Activated CD4-positive, alpha-beta T cell treated with anti-CD3 and anti-CD28 coated beads, Interleukin-2, amount 50 U/mL, for 24 hours (primary cell): ENCODE measurements at regions not wholly inside any gene's neighbourhood (a gene's known extent, or its start where the extent isn't known, plus 50 kb on each side); places are given as distances from the start of the nearest gene placed in this dataset.

Source experiments
- DNase-seq, 2 donors: peaks; one replicate each; pipeline ENCODE4 v3.0.0-alpha.2; 2020; ENCODE audit warnings: low read depth in 1 of 2, low spot score in 1 of 2

GRCh38 chr15:69731581-69731980 is 279.0 kb downstream of the RPLP1 start:
- DNase-seq, result no peak

- DNase-seq, result no peak
Measured at GRCh38 chr15:69732133-69732532, 279.5 kb downstream of the RPLP1 start.

GRCh38 chr15:69734699-69735098 is 282.1 kb downstream of the RPLP1 start:
- DNase-seq, result no peak

DNA sequence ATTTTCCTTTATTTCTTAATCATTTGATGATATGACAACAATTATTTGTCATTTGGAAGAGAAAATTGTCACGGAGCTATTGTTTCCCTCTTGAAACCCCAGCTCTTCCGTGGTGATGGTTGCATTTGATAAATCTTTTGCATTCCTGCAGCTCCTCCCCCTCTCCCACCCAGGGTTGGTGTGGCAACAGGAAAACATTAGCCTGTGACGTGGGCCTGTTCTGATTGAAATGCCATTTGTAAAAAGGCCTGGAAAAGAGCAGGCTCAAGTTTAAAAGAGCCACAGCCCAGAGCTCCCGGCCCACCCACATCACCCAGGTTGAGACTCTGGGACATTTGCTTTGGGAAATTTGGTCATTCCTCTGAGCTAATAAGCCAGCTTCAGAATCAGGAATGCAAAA is 282.5 kb downstream of the RPLP1 start:
- no peak for DNase-seq

DNA sequence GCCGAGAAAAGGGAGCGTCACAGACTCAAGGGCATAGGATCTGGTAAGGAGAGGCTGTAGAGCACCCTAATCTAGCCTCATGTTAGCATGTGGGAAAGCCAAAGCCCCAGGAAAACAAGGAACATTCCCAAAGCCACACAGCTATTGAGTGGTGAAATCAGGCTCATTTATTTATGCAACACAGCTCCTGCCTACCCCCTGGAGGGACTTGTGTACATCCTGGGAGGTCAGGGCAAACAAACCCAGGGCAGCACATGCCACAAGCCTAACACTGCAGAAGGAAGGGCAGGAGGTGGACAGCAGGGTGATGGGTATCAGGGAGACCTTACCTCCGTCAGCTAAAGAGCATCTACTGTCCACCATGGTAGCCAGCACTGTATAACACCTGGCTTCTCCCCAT is 283.5 kb downstream of the RPLP1 start:
- DNase-seq, result no peak

DNA sequence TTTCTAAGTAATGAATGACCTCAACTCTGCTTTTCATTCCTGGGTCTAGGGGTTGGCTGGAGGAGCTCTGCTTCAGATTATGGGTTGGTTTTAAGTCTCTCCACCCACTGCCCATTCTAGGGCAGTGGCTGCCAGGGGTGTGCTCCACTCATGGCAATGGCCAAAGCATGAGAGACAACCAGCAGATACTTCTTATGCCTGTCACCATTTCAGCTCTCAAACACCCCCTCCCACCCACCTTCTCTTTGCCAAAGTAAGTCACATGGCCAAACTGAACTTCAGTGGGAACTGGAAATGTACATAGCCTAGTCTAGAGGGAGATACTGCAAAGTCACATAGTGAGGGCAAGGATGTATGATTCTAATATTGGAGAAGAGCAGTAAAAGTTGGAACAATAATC is 285.3 kb downstream of the RPLP1 start:
- no peak for DNase-seq

DNA sequence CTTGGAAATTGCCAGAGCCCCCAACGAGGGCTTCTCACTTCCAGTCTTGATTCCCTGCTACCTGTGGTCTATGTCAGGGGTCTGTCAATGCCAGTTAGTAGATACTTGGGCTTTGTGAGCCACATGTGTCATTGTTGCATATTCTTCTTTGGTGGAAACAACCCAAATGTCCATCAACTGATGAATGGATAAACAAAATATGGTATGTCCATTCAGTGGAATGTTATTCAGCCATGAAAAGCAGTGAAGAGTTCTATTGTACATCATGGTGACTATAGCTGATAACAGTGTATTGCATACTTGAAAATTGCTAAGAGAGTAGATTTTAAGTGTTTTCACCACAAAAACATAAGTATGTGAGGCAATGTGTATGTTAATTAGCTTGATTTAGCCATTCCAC is 288.1 kb downstream of the RPLP1 start:
- no peak for DNase-seq

GRCh38 chr15:69742361-69742760 is 289.7 kb downstream of the RPLP1 start:
- no peak for DNase-seq

GRCh38 chr15:69743091-69743490 is 290.5 kb downstream of the RPLP1 start:
- no peak for DNase-seq

- DNase-seq, result no peak
Measured at GRCh38 chr15:69744391-69745162, 292.0 kb downstream of the RPLP1 start.

GRCh38 chr15:69747193-69747592 is 294.6 kb downstream of the RPLP1 start:
- no peak for DNase-seq

DNA sequence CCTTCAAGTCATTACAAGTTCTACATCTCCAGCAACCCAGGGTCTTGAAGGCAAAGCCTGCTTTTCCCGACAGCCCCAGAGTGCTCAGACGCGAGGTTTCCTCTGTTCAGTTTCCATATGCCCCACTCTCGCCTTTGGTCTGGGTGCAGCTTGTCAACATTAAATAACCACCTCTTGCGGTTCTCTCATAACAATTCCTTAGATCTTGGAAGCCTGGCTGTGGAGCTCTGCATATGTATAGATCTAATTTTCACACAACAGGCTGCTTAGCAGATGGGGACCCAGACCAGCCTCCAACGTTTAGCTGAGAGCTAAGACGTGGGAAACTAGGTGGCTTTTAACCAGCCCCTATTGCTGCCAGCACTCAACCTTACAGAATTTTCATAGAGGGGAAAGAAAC is 295.5 kb downstream of the RPLP1 start:
- DNase-seq, result no peak

DNA sequence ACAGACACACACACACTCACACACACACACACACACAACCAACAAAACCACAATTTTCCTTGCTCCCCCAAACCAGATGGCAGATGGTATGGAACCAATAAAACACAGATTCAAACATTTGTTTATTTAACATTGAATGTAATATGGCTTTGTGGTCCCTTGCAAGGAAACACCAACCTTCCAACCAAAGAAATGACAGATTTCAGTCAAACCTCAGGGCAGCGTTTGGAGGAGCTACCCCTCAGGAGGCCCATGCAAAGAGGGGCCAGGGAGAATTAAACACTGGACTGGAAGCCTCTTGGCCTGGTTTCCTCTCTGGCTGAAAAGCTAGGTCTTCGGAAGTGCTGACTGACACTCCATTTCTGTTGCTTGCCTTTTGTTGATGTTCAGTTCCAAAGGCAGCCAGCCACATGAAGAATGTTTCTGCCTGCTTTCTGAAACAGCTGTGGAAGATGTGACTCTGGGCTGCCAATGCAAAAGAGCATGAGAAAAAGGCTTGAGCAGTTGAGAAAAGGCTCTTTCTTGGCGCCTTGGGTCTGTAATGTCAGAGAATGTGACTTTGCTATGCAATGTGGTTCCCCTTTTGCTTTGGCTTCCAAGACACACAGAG is 296.1 kb downstream of the RPLP1 start:
- no peak for DNase-seq

DNA sequence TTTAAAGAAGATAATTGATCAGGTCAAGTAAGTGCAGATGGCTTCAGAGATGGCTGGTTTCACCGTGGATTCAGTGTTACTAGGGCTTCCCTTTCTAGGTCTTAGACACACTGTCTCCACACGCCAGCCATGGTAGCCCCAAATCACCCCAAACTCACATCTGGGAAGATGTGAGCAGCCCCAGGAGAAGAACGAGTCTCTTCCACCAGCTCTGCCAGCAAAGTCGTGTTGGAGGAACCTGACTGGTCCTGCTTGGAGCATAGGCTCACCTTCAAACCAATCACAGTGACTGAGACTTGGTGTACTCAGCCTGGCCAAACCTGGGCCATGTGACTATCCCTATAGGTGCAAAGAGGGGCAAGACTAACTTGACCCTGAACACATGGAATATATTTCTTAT is 296.7 kb downstream of the RPLP1 start:
- no peak for DNase-seq

DNA sequence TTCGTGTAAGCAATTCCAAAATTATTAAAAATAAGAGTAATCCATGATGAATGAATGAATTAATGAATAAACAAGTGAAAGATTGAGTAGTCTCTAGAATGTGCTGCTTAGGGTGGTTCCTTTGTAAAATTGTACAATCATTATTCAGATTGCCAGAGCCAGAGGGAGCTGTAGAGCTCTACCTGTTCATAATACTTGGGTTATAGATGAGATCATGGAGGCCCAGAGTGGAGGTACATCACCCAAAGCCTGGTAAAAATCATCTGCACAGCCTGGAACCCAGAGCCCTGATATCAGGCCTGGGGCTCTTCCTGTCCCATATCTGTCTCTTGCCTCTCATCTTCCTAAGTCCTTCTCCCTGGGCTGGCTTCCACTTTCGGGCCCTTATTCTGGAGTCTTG is 297.2 kb downstream of the RPLP1 start:
- DNase-seq, result no peak

DNA sequence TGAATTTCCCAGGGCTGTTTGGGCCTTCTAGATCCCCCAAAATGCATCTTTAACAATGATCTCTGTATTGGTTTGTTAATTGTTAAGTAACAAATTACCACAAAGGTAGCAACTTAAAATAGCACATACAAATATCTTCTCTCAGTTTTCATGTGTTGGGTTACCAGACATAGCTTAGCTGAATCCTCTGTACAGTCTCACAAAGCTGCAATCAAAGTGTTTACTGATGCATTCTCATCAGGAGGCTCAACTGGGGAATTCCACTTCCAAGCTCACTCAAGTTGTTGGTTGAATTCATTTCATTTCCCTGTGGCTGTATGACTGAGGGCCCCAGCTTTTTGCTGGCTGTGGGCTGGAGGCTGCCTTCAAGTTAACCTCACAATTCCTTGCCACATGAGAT is 297.6 kb downstream of the RPLP1 start:
- DNase-seq, result no peak

DNA sequence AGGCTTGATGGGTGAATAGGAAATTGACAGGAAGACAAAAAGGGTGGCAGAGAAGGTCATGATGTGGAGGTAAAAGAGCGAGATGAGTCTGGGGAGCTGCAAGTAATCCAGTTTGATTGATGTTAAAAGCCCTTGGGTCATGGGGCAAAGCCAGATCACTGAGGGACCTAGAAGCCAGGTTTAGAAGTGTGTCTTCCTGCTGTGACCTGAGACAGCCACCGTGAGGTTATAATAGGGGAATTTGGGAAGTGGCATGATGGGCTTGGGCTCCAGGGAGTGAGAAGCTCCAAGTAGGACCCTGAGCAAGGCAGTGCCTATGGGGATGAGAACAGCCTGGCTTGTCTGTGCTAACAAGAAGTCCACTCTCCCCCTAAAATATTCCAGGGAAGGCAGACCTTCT is 298.5 kb downstream of the RPLP1 start:
- DNase-seq, result no peak

DNA sequence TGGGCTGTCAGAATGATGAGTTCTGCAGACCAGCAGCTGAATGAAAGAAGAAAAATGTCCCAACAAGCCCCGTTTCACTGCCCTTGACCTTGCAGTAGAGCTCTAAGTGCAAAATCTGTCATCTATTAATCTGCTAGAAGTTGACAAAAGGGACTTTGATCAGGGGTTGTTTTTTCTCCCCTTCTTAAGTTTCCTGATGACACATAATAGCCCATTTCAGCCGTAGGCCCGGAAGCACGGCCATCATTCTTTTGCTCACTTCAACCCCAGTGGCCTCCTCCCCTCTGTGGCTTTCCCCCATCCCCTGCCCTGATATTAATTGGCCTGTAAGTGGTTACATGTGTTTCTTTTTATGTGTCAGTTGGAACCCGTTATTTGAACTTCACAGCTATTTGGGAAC is 298.9 kb downstream of the RPLP1 start:
- DNase-seq, result no peak

- DNase-seq, result no peak
Measured at GRCh38 chr15:69753867-69754266, 301.2 kb downstream of the RPLP1 start.

DNA sequence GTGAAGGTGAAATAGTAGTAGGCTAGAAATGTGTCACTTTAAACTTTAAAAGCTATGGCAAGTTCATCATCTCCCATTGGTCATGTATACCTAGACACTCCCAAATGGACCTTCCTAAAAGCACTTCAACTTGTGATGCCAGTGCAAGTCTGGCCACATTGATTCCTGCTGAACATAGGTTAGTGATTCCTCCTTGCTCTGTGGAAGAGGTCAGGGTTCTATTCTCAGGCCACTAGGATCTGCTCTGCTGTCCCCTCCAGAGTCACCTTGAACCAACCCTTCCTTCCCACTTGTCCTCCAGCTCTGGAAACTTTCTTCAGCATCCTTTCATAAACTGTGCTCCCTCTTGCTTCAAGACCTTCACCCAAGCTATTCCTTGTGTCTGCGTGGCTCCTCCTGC is 301.7 kb downstream of the RPLP1 start:
- no peak for DNase-seq

DNA sequence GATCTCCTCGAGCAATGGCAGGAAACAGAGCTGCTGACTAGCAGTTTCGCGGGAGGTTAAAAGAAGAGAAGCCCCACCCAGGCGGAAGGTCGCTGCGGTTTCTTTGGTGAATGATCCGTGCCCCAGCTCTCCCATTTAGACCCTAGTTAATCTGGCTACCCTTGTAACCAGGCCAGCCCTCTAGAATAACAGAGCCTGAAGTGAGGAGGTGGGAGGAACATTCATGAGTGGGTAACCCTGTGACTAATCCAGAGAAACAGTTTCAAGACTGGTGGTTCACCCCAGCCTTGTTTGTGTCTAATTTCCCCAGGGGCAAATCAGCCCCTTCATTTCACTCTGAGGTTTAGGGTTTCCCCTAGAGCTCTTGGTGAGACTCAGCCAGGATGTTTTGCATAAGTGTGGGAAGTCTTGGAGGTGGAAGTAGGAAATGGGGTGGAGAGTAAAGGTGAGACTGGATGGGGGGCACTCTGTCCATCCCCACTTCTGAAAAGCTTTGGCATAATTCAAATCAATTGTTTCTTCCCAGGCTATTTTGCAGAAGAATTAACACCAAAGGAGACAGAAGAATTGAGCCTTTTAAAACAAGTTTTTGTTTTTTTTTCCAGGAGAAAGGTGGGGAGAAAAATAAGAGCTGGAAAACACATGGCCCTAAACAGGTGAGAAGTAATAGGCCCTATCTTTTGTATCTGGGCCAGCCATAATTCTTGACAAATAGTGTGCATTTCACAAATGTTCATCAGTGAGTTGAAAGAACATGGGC is 303.1 kb downstream of the RPLP1 start:
- DNase-seq, result peak; percentile 47 to 83

GRCh38 chr15:69756440-69756839 is 303.8 kb downstream of the RPLP1 start:
- no peak for DNase-seq
